GM19035 (cell line): ENCODE measurements at regions not wholly inside any gene's neighbourhood (a gene's known extent, or its start where the extent isn't known, plus 50 kb on each side); places are given as distances from the start of the nearest gene placed in this dataset.
A peak's percentile ranks its signal among the peaks of the same experiment; 100 is the strongest.
"Not testable (repeated sequence)": the region's sequence is repeated elsewhere in the genome, so short reads cannot be mapped to it uniquely, and the experiment has no call there.

Source experiments
- ATAC-seq: cut with Tn5 transposase; IDR thresholded peaks from one replicate; pipeline ENCODE4 v1.9.1; 2021; ENCODE audit not compliant: unreplicated experiment

- peak; percentile 93 for ATAC-seq
Measured at GRCh38 chr6:105560611-105561066, 157.8 kb upstream of the PREP start.

- no peak for ATAC-seq
Measured at GRCh38 chr6:105557291-105557690, 154.4 kb upstream of the PREP start.

GRCh38 chr6:105553171-105553570 lies 150.3 kb upstream of the PREP start:
- no peak for ATAC-seq

- no peak for ATAC-seq
Measured at GRCh38 chr6:105550955-105551620, 148.2 kb upstream of the PREP start.

- no peak for ATAC-seq
Measured at GRCh38 chr6:105546754-105547153, 143.9 kb upstream of the PREP start.

GRCh38 chr6:105545947-105546731 lies 143.3 kb upstream of the PREP start:
- ATAC-seq: no peak

- no peak for ATAC-seq
Measured at GRCh38 chr6:105545228-105545920, 142.5 kb upstream of the PREP start.

GRCh38 chr6:105539911-105540310 lies 137.0 kb upstream of the PREP start:
- ATAC-seq: no peak

GRCh38 chr6:105537981-105538578 lies 135.2 kb upstream of the PREP start:
- no peak for ATAC-seq

GRCh38 chr6:105536961-105537360 lies 134.1 kb upstream of the PREP start:
- no peak for ATAC-seq

GRCh38 chr6:105533301-105533700 lies 130.4 kb upstream of the PREP start:
- no peak for ATAC-seq

- no peak for ATAC-seq
Measured at GRCh38 chr6:105526225-105526872, 123.5 kb upstream of the PREP start.

- no peak for ATAC-seq
Measured at GRCh38 chr6:105522626-105523322, 119.9 kb upstream of the PREP start.

GRCh38 chr6:105519954-105520353 lies 117.1 kb upstream of the PREP start:
- ATAC-seq: no peak

- ATAC-seq: not testable (repeated sequence)
Measured at GRCh38 chr6:105518993-105519392, 116.1 kb upstream of the PREP start.

- ATAC-seq: no peak
Measured at GRCh38 chr6:105515054-105515453, 112.2 kb upstream of the PREP start.

GRCh38 chr6:105514306-105514705 lies 111.4 kb upstream of the PREP start:
- ATAC-seq: no peak

- ATAC-seq: no peak
Measured at GRCh38 chr6:105511639-105512038, 108.8 kb upstream of the PREP start.

GRCh38 chr6:105510746-105511145 lies 107.9 kb upstream of the PREP start:
- ATAC-seq: no peak
